ENCODE measurements at regions not wholly inside any gene's neighbourhood (a gene's known extent, or its start where the extent isn't known, plus 50 kb on each side); places are given as distances from the start of the nearest gene placed in this dataset.

DNA sequence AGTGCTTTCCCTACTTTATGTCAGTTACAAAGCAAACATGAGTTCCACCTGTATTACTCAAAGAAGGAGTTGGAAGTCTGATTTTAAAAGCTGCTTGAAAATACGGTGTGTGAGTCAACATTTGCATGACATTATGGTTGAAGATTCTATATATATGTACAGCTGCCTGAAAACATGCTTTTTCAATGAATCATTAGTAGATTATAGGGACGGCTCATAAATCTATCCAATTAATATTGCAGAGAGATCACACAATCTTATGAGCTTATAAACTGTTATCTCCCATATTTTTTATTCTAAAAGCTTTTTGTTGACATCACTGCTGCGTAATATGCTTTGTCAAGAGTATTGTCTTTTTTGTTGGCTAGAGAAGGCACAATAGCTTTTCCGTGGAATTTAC lies 873.8 kb downstream of the SLITRK6 start:
- TF ChIP-seq, protein P1, sequence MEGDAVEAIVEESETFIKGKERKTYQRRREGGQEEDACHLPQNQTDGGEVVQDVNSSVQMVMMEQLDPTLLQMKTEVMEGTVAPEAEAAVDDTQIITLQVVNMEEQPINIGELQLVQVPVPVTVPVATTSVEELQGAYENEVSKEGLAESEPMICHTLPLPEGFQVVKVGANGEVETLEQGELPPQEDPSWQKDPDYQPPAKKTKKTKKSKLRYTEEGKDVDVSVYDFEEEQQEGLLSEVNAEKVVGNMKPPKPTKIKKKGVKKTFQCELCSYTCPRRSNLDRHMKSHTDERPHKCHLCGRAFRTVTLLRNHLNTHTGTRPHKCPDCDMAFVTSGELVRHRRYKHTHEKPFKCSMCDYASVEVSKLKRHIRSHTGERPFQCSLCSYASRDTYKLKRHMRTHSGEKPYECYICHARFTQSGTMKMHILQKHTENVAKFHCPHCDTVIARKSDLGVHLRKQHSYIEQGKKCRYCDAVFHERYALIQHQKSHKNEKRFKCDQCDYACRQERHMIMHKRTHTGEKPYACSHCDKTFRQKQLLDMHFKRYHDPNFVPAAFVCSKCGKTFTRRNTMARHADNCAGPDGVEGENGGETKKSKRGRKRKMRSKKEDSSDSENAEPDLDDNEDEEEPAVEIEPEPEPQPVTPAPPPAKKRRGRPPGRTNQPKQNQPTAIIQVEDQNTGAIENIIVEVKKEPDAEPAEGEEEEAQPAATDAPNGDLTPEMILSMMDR (conservative IDR thresholded peaks at IDR 0.05; ENCODE audit: low read depth, low read length) = no peak
- no peak for TF ChIP-seq EZH2 (IDR thresholded peaks at IDR 0.05; ENCODE audit: borderline replicate concordance, low read depth, low read length, poor library complexity, severe bottlenecking)
